SU-DHL-6 (cell line): ENCODE measurements at regions not wholly inside any gene's neighbourhood (a gene's known extent, or its start where the extent isn't known, plus 50 kb on each side); places are given as distances from the start of the nearest gene placed in this dataset.

Experiments
- H2AFZ ChIP-seq: fragments of 200-600 bp; sonication (generic); 2 replicates; pipeline ENCODE4 v1.6.1; 2014; ENCODE audit warnings: low read depth, mild to moderate bottlenecking, moderate library complexity, mixed read lengths, antibody characterized with exemption, low read length; ENCODE audit not compliant: severe bottlenecking
- H3F3A ChIP-seq: fragments of 200-600 bp; shearing (Covaris generic); 2 replicates; pipeline ENCODE4 v1.6.0; 2016; ENCODE audit warnings: antibody characterized with exemption, mild to moderate bottlenecking; ENCODE audit not compliant: insufficient read depth
- H3K27ac ChIP-seq: fragments of 200-600 bp; sonication (generic); 2 replicates; pipeline ENCODE4 v1.5.1; 2016; ENCODE audit warnings: low read depth, mild to moderate bottlenecking, low read length, moderate library complexity, mixed read lengths
- H3K27me3 ChIP-seq: fragments of 200-600 bp; sonication (generic), shearing (Covaris generic); 2 replicates; pipeline ENCODE4 v1.6.0; 2014; ENCODE audit warnings: mild to moderate bottlenecking, low read length
- H3K36me3 ChIP-seq: fragments of 200-600 bp; sonication (generic); 2 replicates; pipeline ENCODE4 v1.6.1; 2014; ENCODE audit warnings: mild to moderate bottlenecking, low read length, mixed read lengths
- H3K4me2 ChIP-seq: fragments of 300-600, 200-600 bp; shearing (Covaris generic), sonication (generic); 2 replicates; pipeline ENCODE4 v1.6.0; 2014; ENCODE audit warnings: low read length, low read depth, mild to moderate bottlenecking; ENCODE audit not compliant: poor library complexity, severe bottlenecking
- H3K4me3 ChIP-seq: fragments of 200-600 bp; sonication (generic); 2 replicates; pipeline ENCODE4 v1.5.1; 2014; ENCODE audit warnings: antibody characterized with exemption, low read length, mild to moderate bottlenecking, mixed read lengths; ENCODE audit not compliant: insufficient read depth, poor library complexity, severe bottlenecking
- H3K79me2 ChIP-seq: fragments of 200-600 bp; sonication (generic); 2 replicates; pipeline ENCODE4 v1.6.1; 2014; ENCODE audit warnings: mild to moderate bottlenecking, low read length, moderate library complexity; ENCODE audit not compliant: insufficient read depth
- H3K9ac ChIP-seq: fragments of 200-600 bp; sonication (generic); 2 replicates; pipeline ENCODE4 v1.7.0; 2014; ENCODE audit warnings: mild to moderate bottlenecking, low read length
- H3K9me2 ChIP-seq: fragments of 200-600 bp; sonication (generic); replicated peaks from 2 replicates; pipeline ENCODE4 v1.6.1; 2014; ENCODE audit warnings: low read length; ENCODE audit not compliant: insufficient read depth
- H3K9me3 ChIP-seq: fragments of 200-600 bp; sonication (generic); 2 replicates; pipeline ENCODE4 v1.6.1; 2014; ENCODE audit warnings: low read length, mixed read lengths; ENCODE audit not compliant: insufficient read depth
- H4K20me1 ChIP-seq: fragments of 200-600 bp; sonication (generic); 2 replicates; pipeline ENCODE4 v1.6.1; 2014; ENCODE audit warnings: low read depth, mild to moderate bottlenecking, antibody characterized with exemption, low read length, moderate library complexity, mixed read lengths
- CTCF ChIP-seq: fragments of 200-600 bp; sonication (generic); IDR thresholded peaks from one replicate; pipeline ENCODE4 v1.5.1; 2017; ENCODE audit warnings: antibody characterized with exemption, mild to moderate bottlenecking, low read length, moderate library complexity; ENCODE audit not compliant: insufficient read depth, poor library complexity, severe bottlenecking
- EZH2phosphoT487 ChIP-seq: fragments of 200-600 bp; sonication (generic), shearing (Covaris generic); conservative IDR thresholded peaks from 2 replicates; pipeline ENCODE4 v1.6.1; 2018; ENCODE audit warnings: mild to moderate bottlenecking, antibody characterized with exemption, low read length, moderate library complexity, mixed read lengths

- H3K36me3 ChIP-seq, result no peaks in the 10 kb centered on the region
- H3K79me2 ChIP-seq, result no peaks in the 10 kb centered on the region
- H3K9me2 ChIP-seq, result no peaks in the 10 kb centered on the region
- H3K4me3 ChIP-seq, result no peak overlapping the region
- H3K9ac ChIP-seq, result no peak overlapping the region
- H3K9me3 ChIP-seq, result no peaks in the 10 kb centered on the region
- no peak overlapping the region for H3K4me2 ChIP-seq
- no peak overlapping the region for H2AFZ ChIP-seq
- no peaks in the 10 kb centered on the region for H3K27me3 ChIP-seq
- no peak overlapping the region for H3K27ac ChIP-seq
- no peaks in the 10 kb centered on the region for H4K20me1 ChIP-seq
- H3F3A ChIP-seq, result no peaks in the 10 kb centered on the region
- TF ChIP-seq EZH2phosphoT487 (no peak), CTCF (no peak)
These were observed 479.5 kb downstream of the ZWINT start for GRCh38 chr10:55881588-55881987.

GRCh38 chr10:55873485-55873884 lies 487.6 kb downstream of the ZWINT start:
- H2AFZ ChIP-seq, result no peak overlapping the region
- H3K4me2 ChIP-seq, result no peak overlapping the region
- H3K27me3 ChIP-seq, result no peaks in the 10 kb centered on the region
- no peak overlapping the region for H3K27ac ChIP-seq
- H4K20me1 ChIP-seq, result no peaks in the 10 kb centered on the region
- H3K4me3 ChIP-seq, result no peak overlapping the region
- H3K36me3 ChIP-seq, result no peaks in the 10 kb centered on the region
- H3K9me2 ChIP-seq, result no peaks in the 10 kb centered on the region
- H3K79me2 ChIP-seq, result no peaks in the 10 kb centered on the region
- no peak for TF ChIP-seq EZH2phosphoT487
- TF ChIP-seq CTCF, result no peak
- no peaks in the 10 kb centered on the region for H3F3A ChIP-seq
- H3K9me3 ChIP-seq, result no peaks in the 10 kb centered on the region
- no peak overlapping the region for H3K9ac ChIP-seq

- Histone ChIP-seq H3K4me2 (no peak overlapping the region), H3K9me2 (no peaks in the 10 kb centered on the region)
- TF ChIP-seq EZH2phosphoT487, result no peak
These were observed 490.9 kb downstream of the ZWINT start for GRCh38 chr10:55870186-55870585.

GRCh38 chr10:55867848-55868247 lies 493.2 kb downstream of the ZWINT start:
- no peak overlapping the region for H3K4me3 ChIP-seq
- no peaks in the 10 kb centered on the region for H3K27me3 ChIP-seq
- no peaks in the 10 kb centered on the region for H3F3A ChIP-seq

More at GRCh38 chr10:55870186-55870585, 490.9 kb downstream of the ZWINT start:
- Histone ChIP-seq H3F3A (no peaks in the 10 kb centered on the region), H3K27ac (no peak overlapping the region), H3K9ac (no peak overlapping the region), H3K27me3 (no peaks in the 10 kb centered on the region), H3K79me2 (no peaks in the 10 kb centered on the region), H3K9me3 (no peaks in the 10 kb centered on the region), H3K36me3 (no peaks in the 10 kb centered on the region), H3K4me3 (no peak overlapping the region), H4K20me1 (no peaks in the 10 kb centered on the region), H2AFZ (no peak overlapping the region)

More at GRCh38 chr10:55867848-55868247, 493.2 kb downstream of the ZWINT start:
- no peak overlapping the region for H2AFZ ChIP-seq
- no peaks in the 10 kb centered on the region for H4K20me1 ChIP-seq
- no peak overlapping the region for H3K27ac ChIP-seq
- no peaks in the 10 kb centered on the region for H3K36me3 ChIP-seq
- H3K9me2 ChIP-seq, result no peaks in the 10 kb centered on the region
- H3K4me2 ChIP-seq, result no peak overlapping the region
- TF ChIP-seq EZH2phosphoT487 (no peak), CTCF (no peak)
- H3K9ac ChIP-seq, result no peak overlapping the region
- no peaks in the 10 kb centered on the region for H3K79me2 ChIP-seq
- H3K9me3 ChIP-seq, result no peaks in the 10 kb centered on the region
